HUES64 (cell line): ENCODE measurements at regions not wholly inside any gene's neighbourhood (a gene's known extent, or its start where the extent isn't known, plus 50 kb on each side); places are given as distances from the start of the nearest gene placed in this dataset.

Experiments used
- H3K27ac ChIP-seq: 2 replicates; pipeline ENCODE4 v1.7.0; 2013; ENCODE audit warnings: low read depth, low read length, inconsistent platforms
- H3K27me3 ChIP-seq: 2 replicates; pipeline ENCODE4 v1.6.1; 2013; ENCODE audit warnings: mild to moderate bottlenecking, low read length; ENCODE audit not compliant: insufficient read depth
- H3K36me3 ChIP-seq: 2 replicates; pipeline ENCODE4 v1.6.1; 2013; ENCODE audit warnings: mild to moderate bottlenecking, low read length; ENCODE audit not compliant: insufficient read depth
- H3K4me1 ChIP-seq: 2 replicates; pipeline ENCODE4 v1.6.1; 2013; ENCODE audit warnings: mild to moderate bottlenecking, low read length, moderate library complexity; ENCODE audit not compliant: insufficient read depth
- H3K4me3 ChIP-seq: 2 replicates; pipeline ENCODE4 v1.5.1; 2013; ENCODE audit warnings: mild to moderate bottlenecking, low read length, moderate library complexity
- H3K9ac ChIP-seq: 2 replicates; pipeline ENCODE4 v1.6.1; 2013; ENCODE audit warnings: mild to moderate bottlenecking, low read depth, low read length
- H3K9me3 ChIP-seq: 2 replicates; pipeline ENCODE4 v1.6.1; 2013; ENCODE audit warnings: low read depth, low read length; ENCODE audit not compliant: insufficient read depth
- WGBS: fragments of 150-250, 120-280 bp; methylation state at CpG from one replicate; pipeline ENCODE4 v1.1.7; 2013; ENCODE audit warnings: missing lambda C conversion rate; 5-methylcytosine and 5-hydroxymethylcytosine counted together

- WGBS: 99% methylated on average over 3 of the region's 3 CpGs
- no peak overlapping the region for H3K9ac ChIP-seq
- H3K27ac ChIP-seq: no peak overlapping the region
- no peak overlapping the region for H3K4me3 ChIP-seq
- 0 out of 2 replicates have a peak, but pooled peaks cover 4% of the 10 kb centered on the region for H3K4me1 ChIP-seq
- H3K9me3 ChIP-seq: no peaks in the 10 kb centered on the region
- H3K27me3 ChIP-seq: no peaks in the 10 kb centered on the region
- no peaks in the 10 kb centered on the region for H3K36me3 ChIP-seq
Measured at GRCh38 chr14:25908277-25909044, 689.4 kb downstream of the NOVA1 start.

GRCh38 chr14:25904446-25904845 lies 693.4 kb downstream of the NOVA1 start:
- Histone ChIP-seq H3K9ac (no peak overlapping the region), H3K27ac (no peak overlapping the region), H3K4me3 (no peak overlapping the region), H3K9me3 (no peaks in the 10 kb centered on the region), H3K36me3 (no peaks in the 10 kb centered on the region), H3K27me3 (no peaks in the 10 kb centered on the region), H3K4me1 (0 out of 2 replicates have a peak, but pooled peaks cover 4% of the 10 kb centered on the region)
- 94% methylated on average over 3 of the region's 3 CpGs for WGBS

- Histone ChIP-seq H3K27ac (no peak overlapping the region), H3K9ac (no peak overlapping the region), H3K27me3 (no peaks in the 10 kb centered on the region), H3K4me3 (no peak overlapping the region), H3K9me3 (no peaks in the 10 kb centered on the region), H3K4me1 (peaks cover 23% of the 10 kb centered on the region), H3K36me3 (no peaks in the 10 kb centered on the region)
- no CpG with 5 or more reads among the region's 1 CpG for WGBS
Measured at GRCh38 chr14:25899197-25899596, 698.6 kb downstream of the NOVA1 start.

GRCh38 chr14:25896777-25897176 lies 701.1 kb downstream of the NOVA1 start:
- H3K4me3 ChIP-seq: no peak overlapping the region
- no peaks in the 10 kb centered on the region for H3K27me3 ChIP-seq
- H3K9me3 ChIP-seq: no peaks in the 10 kb centered on the region
- no peak overlapping the region for H3K27ac ChIP-seq
- H3K4me1 ChIP-seq: peaks cover 23% of the 10 kb centered on the region
- no peaks in the 10 kb centered on the region for H3K36me3 ChIP-seq
- no peak overlapping the region for H3K9ac ChIP-seq
- 29% methylated on average over 1 of the region's 1 CpG for WGBS

- H3K36me3 ChIP-seq: no peaks in the 10 kb centered on the region
- 90% methylated on average over 3 of the region's 3 CpGs for WGBS
- no peak overlapping the region for H3K9ac ChIP-seq
- peaks cover 23% of the 10 kb centered on the region for H3K4me1 ChIP-seq
- no peak overlapping the region for H3K4me3 ChIP-seq
- H3K9me3 ChIP-seq: no peaks in the 10 kb centered on the region
- no peak overlapping the region for H3K27ac ChIP-seq
- no peaks in the 10 kb centered on the region for H3K27me3 ChIP-seq
Measured at GRCh38 chr14:25895740-25896139, 702.1 kb downstream of the NOVA1 start.

GRCh38 chr14:25887251-25887878 lies 710.5 kb downstream of the NOVA1 start:
- 0 out of 2 replicates have a peak, but pooled peaks cover 10% of the 10 kb centered on the region for H3K4me1 ChIP-seq
- whole genome bisulfite sequencing: 80% methylated on average over 2 of the region's 3 CpGs

GRCh38 chr14:25884657-25885056 lies 713.2 kb downstream of the NOVA1 start:
- Histone ChIP-seq H3K9ac (no peak overlapping the region), H3K27ac (no peak overlapping the region), H3K4me3 (no peak overlapping the region), H3K4me1 (0 out of 2 replicates have a peak, but pooled peaks cover 10% of the 10 kb centered on the region), H3K27me3 (no peaks in the 10 kb centered on the region), H3K36me3 (no peaks in the 10 kb centered on the region), H3K9me3 (no peaks in the 10 kb centered on the region)
- WGBS: no CpG with 5 or more reads among the region's 1 CpG

More at GRCh38 chr14:25887251-25887878, 710.5 kb downstream of the NOVA1 start:
- Histone ChIP-seq H3K36me3 (no peaks in the 10 kb centered on the region), H3K27me3 (no peaks in the 10 kb centered on the region), H3K9me3 (no peaks in the 10 kb centered on the region), H3K4me3 (no peak overlapping the region), H3K9ac (no peak overlapping the region), H3K27ac (no peak overlapping the region)

GRCh38 chr14:25882899-25883298 lies 714.9 kb downstream of the NOVA1 start:
- Histone ChIP-seq H3K4me1 (peaks cover 9% of the 10 kb centered on the region; the same call in 1 of the 2 replicates), H3K4me3 (no peak overlapping the region), H3K9me3 (no peaks in the 10 kb centered on the region), H3K27me3 (no peaks in the 10 kb centered on the region), H3K9ac (no peak overlapping the region), H3K36me3 (no peaks in the 10 kb centered on the region), H3K27ac (no peak overlapping the region)
- no CpG with 5 or more reads among the region's 2 CpGs for WGBS

- H3K27ac ChIP-seq: no peak overlapping the region
- H3K27me3 ChIP-seq: no peaks in the 10 kb centered on the region
- no peaks in the 10 kb centered on the region for H3K36me3 ChIP-seq
- H3K9me3 ChIP-seq: no peaks in the 10 kb centered on the region
- 93% methylated on average over 2 of the region's 2 CpGs for WGBS
- H3K4me1 ChIP-seq: no peaks in the 10 kb centered on the region; the same call in 1 of the 2 replicates
- H3K4me3 ChIP-seq: no peak overlapping the region
- H3K9ac ChIP-seq: no peak overlapping the region
Measured at GRCh38 chr14:25875475-25875874, 722.4 kb downstream of the NOVA1 start.

- H3K27ac ChIP-seq: no peak overlapping the region
- no peak overlapping the region for H3K4me3 ChIP-seq
- WGBS: 97% methylated on average over 1 of the region's 3 CpGs
- H3K9me3 ChIP-seq: no peaks in the 10 kb centered on the region
- peaks cover 16% of the 10 kb centered on the region for H3K4me1 ChIP-seq
- H3K36me3 ChIP-seq: no peaks in the 10 kb centered on the region
- no peak overlapping the region for H3K9ac ChIP-seq
- no peaks in the 10 kb centered on the region for H3K27me3 ChIP-seq
Measured at GRCh38 chr14:25869854-25870253, 728.0 kb downstream of the NOVA1 start.

GRCh38 chr14:25868521-25869314 lies 729.1 kb downstream of the NOVA1 start:
- no peak overlapping the region for H3K4me3 ChIP-seq
- no peak overlapping the region for H3K9ac ChIP-seq
- no peaks in the 10 kb centered on the region for H3K9me3 ChIP-seq
- H3K36me3 ChIP-seq: no peaks in the 10 kb centered on the region
- no peaks in the 10 kb centered on the region for H3K27me3 ChIP-seq
- peak overlapping the region; percentile 1; the same call in 1 of the 2 replicates for H3K27ac ChIP-seq
- peaks cover 16% of the 10 kb centered on the region for H3K4me1 ChIP-seq
- WGBS: 69% methylated on average over 4 of the region's 6 CpGs
